Sigmoid colon (tissue), 6 donors: ENCODE measurements at regions not wholly inside any gene's neighbourhood (a gene's known extent, or its start where the extent isn't known, plus 50 kb on each side); places are given as distances from the start of the nearest gene placed in this dataset.

Experiments
- DNase-seq: peaks from one replicate; pipeline ENCODE4 v3.0.0-alpha.2; 2019
- H3K27ac ChIP-seq, 4 donors: fragments of 200-600 bp; sonication (generic); one replicate each; pipeline ENCODE4 v1.5.1; 2016 to 2019; ENCODE audit warnings: mild to moderate bottlenecking in 1 of 4
- H3K27me3 ChIP-seq, 3 donors: fragments of 200-600 bp; sonication (generic); one replicate each; pipeline ENCODE4 v1.5.1; 2019; ENCODE audit warnings: mild to moderate bottlenecking in 1 of 3
- H3K36me3 ChIP-seq, 4 donors: fragments of 200-600 bp; sonication (generic); one replicate each; pipeline ENCODE4 v1.5.1; 2016 to 2019
- H3K4me1 ChIP-seq, 4 donors: fragments of 200-600 bp; sonication (generic); one replicate each; pipeline ENCODE4 v1.5.1; 2017 to 2019
- H3K4me3 ChIP-seq, 4 donors: fragments of 200-600 bp; sonication (generic); one replicate each; pipeline ENCODE4 v1.5.1; 2017 to 2019; ENCODE audit warnings: mild to moderate bottlenecking in 2 of 4, moderate library complexity in 1 of 4
- H3K9me3 ChIP-seq, 4 donors: fragments of 200-600 bp in 3 of 4; sonication (generic) in 3 of 4; one replicate each; pipeline versions ENCODE4 v1.5.1 to v1.6.1; 2013 to 2019
- EP300 ChIP-seq, 4 donors: sonication (generic); formaldehyde crosslinking; IDR thresholded peaks; one replicate each; pipeline ENCODE4 v1.6.1; 2017; ENCODE audit warnings: antibody characterized with exemption in 4 of 4
- POLR2A ChIP-seq, 2 donors: fragments of 450-650 bp; IDR thresholded peaks; one replicate each; pipeline ENCODE4 v1.6.1; 2016; ENCODE audit warnings: antibody characterized with exemption in 2 of 2, mild to moderate bottlenecking in 2 of 2, moderate library complexity in 2 of 2
- POLR2AphosphoS5 ChIP-seq, 4 donors: sonication (generic); formaldehyde crosslinking; IDR thresholded peaks; one replicate each; pipeline ENCODE4 v1.6.1; 2017; ENCODE audit warnings: antibody characterized with exemption in 4 of 4
- WGBS, 2 donors: extraction: QIAGEN DNeasy Blood & Tissue Kit; methylation state at CpG; one replicate each; pipeline ENCODE4 v1.1.7; 2013; 5-methylcytosine and 5-hydroxymethylcytosine counted together
- intact Hi-C: fragments of 100-400 bp; cut with DNase I; formaldehyde crosslinking; loops from one replicate; pipeline ENCODE4 v1.15.1; 2023
- TF ChIP-seq, protein P1 (sequence below), 4 experiments: fragments of 450-650 bp in 3 of 4; fragments of 200-600 bp in 1 of 4; IDR thresholded peaks; one replicate each; pipeline ENCODE4 v1.5.1; 2016 to 2019; ENCODE audit warnings: antibody characterized with exemption in 4 of 4, mild to moderate bottlenecking in 3 of 4, moderate library complexity in 2 of 4
- donor health status: healthy with polysubstance abuse.
- donor health status: healthy.

DNA sequence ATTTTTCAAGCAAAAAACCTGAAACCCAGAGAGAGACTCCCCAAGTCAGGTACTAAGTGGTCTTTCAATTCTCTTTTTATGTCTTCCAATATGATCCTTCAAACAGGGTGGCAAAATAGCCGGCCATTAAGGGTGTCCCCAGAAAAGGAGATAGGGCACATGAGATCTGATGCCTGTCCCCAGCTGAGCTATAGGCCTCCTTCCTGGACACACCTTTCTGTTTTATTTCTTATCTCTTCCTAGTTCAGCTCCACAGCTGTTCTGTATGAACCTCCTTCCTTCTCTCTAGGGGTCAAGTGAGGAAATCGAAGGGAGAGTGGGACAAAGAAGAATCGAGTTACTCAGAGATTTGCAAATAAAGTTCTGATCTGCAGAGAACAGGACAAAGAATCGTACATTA is 112.4 kb upstream of the ATP1A1 start:
- intact Hi-C loops, result no loop called here
- TF ChIP-seq POLR2AphosphoS5 (IDR thresholded peaks at IDR 0.05) (no peak), POLR2A (IDR thresholded peaks at IDR 0.05) (no peak), EP300 (IDR thresholded peaks at IDR 0.05) (no peak)
- TF ChIP-seq, protein P1, sequence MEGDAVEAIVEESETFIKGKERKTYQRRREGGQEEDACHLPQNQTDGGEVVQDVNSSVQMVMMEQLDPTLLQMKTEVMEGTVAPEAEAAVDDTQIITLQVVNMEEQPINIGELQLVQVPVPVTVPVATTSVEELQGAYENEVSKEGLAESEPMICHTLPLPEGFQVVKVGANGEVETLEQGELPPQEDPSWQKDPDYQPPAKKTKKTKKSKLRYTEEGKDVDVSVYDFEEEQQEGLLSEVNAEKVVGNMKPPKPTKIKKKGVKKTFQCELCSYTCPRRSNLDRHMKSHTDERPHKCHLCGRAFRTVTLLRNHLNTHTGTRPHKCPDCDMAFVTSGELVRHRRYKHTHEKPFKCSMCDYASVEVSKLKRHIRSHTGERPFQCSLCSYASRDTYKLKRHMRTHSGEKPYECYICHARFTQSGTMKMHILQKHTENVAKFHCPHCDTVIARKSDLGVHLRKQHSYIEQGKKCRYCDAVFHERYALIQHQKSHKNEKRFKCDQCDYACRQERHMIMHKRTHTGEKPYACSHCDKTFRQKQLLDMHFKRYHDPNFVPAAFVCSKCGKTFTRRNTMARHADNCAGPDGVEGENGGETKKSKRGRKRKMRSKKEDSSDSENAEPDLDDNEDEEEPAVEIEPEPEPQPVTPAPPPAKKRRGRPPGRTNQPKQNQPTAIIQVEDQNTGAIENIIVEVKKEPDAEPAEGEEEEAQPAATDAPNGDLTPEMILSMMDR (IDR thresholded peaks at IDR 0.05), result no peak
- 14 to 66% methylated on average over 4 of the region's 4 CpGs for WGBS, 2 donors
- no peaks in the 10 kb centered on the region for H3K9me3 ChIP-seq
- no peak overlapping the region for H3K4me3 ChIP-seq
- DNase-seq, result no peak
- H3K27me3 ChIP-seq, result no peaks in the 10 kb centered on the region
- no peaks in the 10 kb centered on the region for H3K36me3 ChIP-seq
- no peaks in the 10 kb centered on the region for H3K4me1 ChIP-seq
- no peak overlapping the region for H3K27ac ChIP-seq

DNA sequence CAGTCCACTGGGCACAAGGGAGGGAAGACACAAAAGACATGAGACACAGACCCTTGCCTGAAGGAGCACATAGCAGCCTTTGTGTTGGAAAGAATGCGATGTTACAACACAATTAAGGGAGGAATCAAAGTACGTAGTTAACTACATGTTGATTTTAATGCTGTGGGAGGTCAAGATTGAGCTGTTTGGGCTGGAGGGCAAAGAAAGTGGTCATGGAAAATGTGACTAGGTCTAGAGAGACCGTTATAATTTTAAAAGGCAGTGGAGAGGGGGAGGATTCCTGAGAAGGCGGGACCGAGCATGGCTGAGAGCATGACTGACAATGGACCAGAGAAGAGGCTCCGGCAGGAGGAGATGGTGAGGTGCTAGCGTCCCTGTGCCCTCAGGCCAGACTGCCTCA is 111.8 kb upstream of the ATP1A1 start:
- Histone ChIP-seq H3K27me3 (no peaks in the 10 kb centered on the region), H3K27ac (no peak overlapping the region), H3K9me3 (no peaks in the 10 kb centered on the region), H3K4me3 (no peak overlapping the region), H3K4me1 (no peaks in the 10 kb centered on the region), H3K36me3 (no peaks in the 10 kb centered on the region)
- 56 to 71% methylated on average over 7 of the region's 7 CpGs for WGBS, 2 donors
- TF ChIP-seq EP300 (IDR thresholded peaks at IDR 0.05) (no peak), POLR2A (IDR thresholded peaks at IDR 0.05) (no peak), POLR2AphosphoS5 (IDR thresholded peaks at IDR 0.05) (no peak)
- TF ChIP-seq, protein P1 (IDR thresholded peaks at IDR 0.05), result no peak
- DNase-seq, result no peak
- intact Hi-C loops, result no loop called here

DNA sequence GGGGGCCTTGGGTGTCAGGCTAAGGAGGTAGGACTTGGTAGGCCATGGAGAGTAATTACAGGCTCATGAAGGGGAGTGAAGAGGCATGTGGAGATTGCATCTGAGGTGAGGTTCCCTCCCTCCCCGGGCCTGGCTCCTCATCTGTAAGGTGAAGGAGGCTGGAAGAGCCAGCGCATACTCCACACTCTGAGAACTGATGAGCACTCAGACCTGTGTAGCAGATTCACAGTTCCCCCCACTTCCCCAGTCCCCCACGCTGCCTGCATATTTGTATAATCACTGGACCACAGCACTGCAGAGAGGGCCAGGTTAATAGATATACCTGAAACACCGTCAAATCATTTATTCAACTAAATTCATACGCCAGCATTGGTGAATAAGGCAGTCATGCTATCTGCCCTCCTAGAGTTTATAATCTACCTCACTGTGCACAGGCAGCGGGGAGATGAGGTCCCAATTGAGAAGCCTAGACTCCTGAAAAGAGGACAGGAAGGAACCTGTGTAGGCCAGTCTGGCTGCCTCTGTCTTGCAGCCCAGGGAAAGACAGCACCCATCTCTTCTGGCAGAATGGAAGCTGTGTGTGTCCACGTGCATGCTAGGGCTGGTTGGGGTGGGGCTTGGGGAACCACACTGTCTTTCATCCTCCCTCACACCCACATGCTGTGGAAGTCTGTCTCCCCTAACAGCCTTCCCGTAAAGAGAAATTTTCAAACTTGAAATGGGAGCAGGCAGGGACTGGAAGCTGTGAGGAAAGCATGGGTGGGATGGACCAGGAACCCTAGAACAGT is 110.6 kb upstream of the ATP1A1 start:
- Histone ChIP-seq H3K4me3 (no peak overlapping the region), H3K27ac (no peak overlapping the region), H3K9me3 (no peaks in the 10 kb centered on the region), H3K4me1 (no peaks in the 10 kb centered on the region), H3K27me3 (no peaks in the 10 kb centered on the region), H3K36me3 (no peaks in the 10 kb centered on the region)
- WGBS, 2 donors, result 74 to 76% methylated on average over 8 of the region's 8 CpGs
- no peak for TF ChIP-seq POLR2AphosphoS5 (IDR thresholded peaks at IDR 0.05)
- TF ChIP-seq, protein P1 (IDR thresholded peaks at IDR 0.05), result no peak
- DNase-seq, result no peak
- intact Hi-C loops, result no loop called here

DNA sequence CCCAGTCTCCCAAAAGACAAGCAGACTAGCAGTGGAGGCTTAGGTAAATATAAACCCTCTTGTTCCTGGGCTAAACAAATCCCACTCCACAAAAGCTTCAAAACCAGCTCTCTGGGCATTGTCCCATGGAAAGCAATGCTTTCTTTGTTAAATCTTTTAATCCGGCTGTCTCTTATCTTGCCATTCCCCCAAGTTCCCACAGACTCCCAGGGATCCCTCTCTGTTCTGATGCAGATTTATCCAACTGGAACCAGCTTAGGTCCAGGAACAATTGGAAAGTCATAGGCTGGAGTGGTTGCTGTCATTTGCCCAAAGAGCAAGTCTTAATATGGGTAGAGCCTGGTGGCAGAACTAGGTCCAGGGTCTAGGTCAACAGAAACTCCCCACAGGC is 110.1 kb upstream of the ATP1A1 start:
- no peak for DNase-seq
- intact Hi-C loops, result no loop called here
- Histone ChIP-seq H3K4me3 (no peak overlapping the region), H3K27me3 (no peaks in the 10 kb centered on the region), H3K4me1 (no peaks in the 10 kb centered on the region), H3K27ac (no peak overlapping the region), H3K9me3 (no peaks in the 10 kb centered on the region), H3K36me3 (no peaks in the 10 kb centered on the region)
- 85 to 93% methylated on average over 1 of the region's 1 CpG for WGBS, 2 donors
- TF ChIP-seq POLR2A (IDR thresholded peaks at IDR 0.05) (no peak), EP300 (IDR thresholded peaks at IDR 0.05) (no peak), POLR2AphosphoS5 (IDR thresholded peaks at IDR 0.05) (no peak)
- TF ChIP-seq, protein P1 (IDR thresholded peaks at IDR 0.05), result no peak
